ENCODE measurements at regions not wholly inside any gene's neighbourhood (a gene's known extent, or its start where the extent isn't known, plus 50 kb on each side); places are given as distances from the start of the nearest gene placed in this dataset.

GRCh38 chr6:8269094-8269493 is 166.3 kb downstream of the SLC35B3 start:
- TF ChIP-seq POLR2A (IDR thresholded peaks at IDR 0.05; ENCODE audit: low read depth, low read length) (no peak), POLR2AphosphoS5 (IDR thresholded peaks at IDR 0.05; ENCODE audit: low read depth, low read length) (no peak)
